Loucy (cell line): ENCODE measurements at regions not wholly inside any gene's neighbourhood (a gene's known extent, or its start where the extent isn't known, plus 50 kb on each side); places are given as distances from the start of the nearest gene placed in this dataset.

Source experiments
- CTCF ChIP-seq: fragments of 200-600 bp; sonication (generic); conservative IDR thresholded peaks from 2 replicates; pipeline ENCODE4 v1.5.1; 2014; ENCODE audit warnings: mild to moderate bottlenecking, antibody characterized with exemption, low read length
- EZH2phosphoT487 ChIP-seq: fragments of 200-600 bp; IDR thresholded peaks from 2 replicates; pipeline ENCODE4 v1.6.1; 2018; ENCODE audit warnings: antibody characterized with exemption, mild to moderate bottlenecking, moderate library complexity, borderline replicate concordance

- no peak for TF ChIP-seq CTCF
- no peak for TF ChIP-seq EZH2phosphoT487
Measured at GRCh38 chr2:239567786-239568185, 167.0 kb upstream of the HDAC4 start.
